ENCODE measurements at regions not wholly inside any gene's neighbourhood (a gene's known extent, or its start where the extent isn't known, plus 50 kb on each side); places are given as distances from the start of the nearest gene placed in this dataset.

DNA sequence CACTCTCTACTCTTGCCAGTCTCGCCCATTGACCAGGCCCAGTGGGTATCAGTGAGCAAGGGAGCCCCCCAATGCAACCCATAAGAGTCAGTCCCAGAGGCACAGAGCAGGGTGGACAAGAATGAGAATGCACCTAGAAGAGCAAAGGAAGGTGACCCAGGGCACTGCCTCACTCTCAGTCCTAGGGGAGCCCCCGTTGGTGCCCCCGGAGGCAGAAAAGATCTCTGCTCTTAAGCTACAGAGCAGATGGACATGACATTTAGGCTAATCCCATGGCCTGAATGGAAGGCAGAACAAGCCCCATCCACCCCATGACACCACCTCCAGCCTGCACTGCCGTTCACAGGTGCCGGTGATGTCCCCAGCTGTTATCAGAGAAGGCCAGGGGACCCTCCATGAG, 50.7 kb upstream of the PLEKHG1 start:
- TF ChIP-seq CTCF (IDR thresholded peaks at IDR 0.05; ENCODE audit: insufficient read depth, low read length, poor library complexity, severe bottlenecking) (no peak), EZH2phosphoT487 (conservative IDR thresholded peaks at IDR 0.05; ENCODE audit: low read length) (no peak)
